Hematopoietic multipotent progenitor cell treated with erythropoietin and hydrocortisone succinate and interleukin-3 and kit ligand, for 17 days (in vitro differentiated cells): ENCODE measurements at regions not wholly inside any gene's neighbourhood (a gene's known extent, or its start where the extent isn't known, plus 50 kb on each side); places are given as distances from the start of the nearest gene placed in this dataset.
"Not testable (repeated sequence)": the region's sequence is repeated elsewhere in the genome, so short reads cannot be mapped to it uniquely, and the experiment has no call there.

Source experiments
- DNase-seq: peaks from one replicate; pipeline ENCODE4 v3.0.0-alpha.2; 2015; ENCODE audit warnings: low spot score

DNA sequence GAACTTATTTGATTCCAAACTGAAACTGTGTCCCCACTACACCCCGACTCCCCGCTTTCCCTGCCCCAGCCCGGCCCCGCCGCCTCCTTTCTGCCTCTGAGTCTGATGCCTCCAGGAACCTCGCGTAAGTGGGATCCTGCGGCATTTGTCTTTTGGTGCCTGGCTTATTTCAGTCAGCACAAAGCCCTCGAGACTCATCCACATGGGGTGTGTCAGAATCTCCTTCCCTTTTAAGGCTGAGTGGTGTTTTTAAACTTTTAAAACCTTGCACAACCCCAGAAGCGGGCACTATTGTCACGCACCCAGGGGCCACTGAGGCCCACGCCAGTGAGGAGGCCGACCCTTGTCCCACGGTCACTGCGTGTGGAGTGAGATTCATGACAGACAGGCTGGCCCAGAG, 206.9 kb downstream of the NPIPB11 start:
- DNase-seq: not testable (repeated sequence)

- DNase-seq: no peak
Measured at GRCh38 chr16:29198731-29199521, 207.6 kb downstream of the NPIPB11 start.

DNA sequence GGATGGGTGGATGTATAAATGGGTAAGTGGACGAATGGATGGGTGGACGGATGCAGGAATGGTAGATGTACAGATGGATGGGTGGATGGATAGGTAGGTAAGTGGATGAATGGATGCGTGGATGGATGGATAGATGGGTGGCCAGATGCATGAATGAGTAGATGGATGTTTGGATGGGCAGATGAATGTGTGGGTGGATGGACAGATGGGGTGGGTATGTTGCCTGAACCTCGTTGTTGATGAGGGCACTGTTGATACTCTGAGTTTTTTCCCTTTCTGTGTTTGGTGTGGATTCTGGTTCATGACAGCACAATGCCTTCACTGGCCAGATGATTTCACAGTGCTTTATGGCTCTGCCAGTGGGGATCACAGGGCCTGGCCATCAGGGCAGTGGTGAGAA, 208.3 kb downstream of the NPIPB11 start:
- no peak for DNase-seq

- not testable (repeated sequence) for DNase-seq
Measured at GRCh38 chr16:29197494-29198100, 208.9 kb downstream of the NPIPB11 start.

GRCh38 chr16:29196746-29197145, 209.8 kb downstream of the NPIPB11 start:
- not testable (repeated sequence) for DNase-seq

- DNase-seq: not testable (repeated sequence)
Measured at GRCh38 chr16:29195116-29195872, 210.4 kb downstream of the LAT start.

- not testable (repeated sequence) for DNase-seq
Measured at GRCh38 chr16:29194185-29194844, 209.5 kb downstream of the LAT start.

GRCh38 chr16:29193634-29194033, 208.8 kb downstream of the LAT start:
- not testable (repeated sequence) for DNase-seq

DNA sequence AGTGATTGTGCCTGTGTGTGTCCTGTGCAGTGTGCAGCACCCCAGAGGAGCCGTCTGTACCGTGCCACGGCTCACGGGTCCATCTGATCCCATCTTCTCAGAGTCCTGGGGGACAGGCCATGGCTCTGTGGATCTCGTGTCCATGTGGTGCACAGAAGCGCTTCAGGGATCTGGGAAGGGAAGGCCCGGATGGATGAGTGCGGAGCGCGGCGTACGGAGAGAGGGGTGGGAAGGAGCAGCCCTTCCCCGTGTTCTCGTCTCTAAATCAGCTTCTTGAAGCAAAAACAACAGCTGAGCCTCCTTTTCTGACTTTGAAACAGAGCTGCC, 208.4 kb downstream of the LAT start:
- not testable (repeated sequence) for DNase-seq

- no peak for DNase-seq
Measured at GRCh38 chr16:29192329-29193247, 207.7 kb downstream of the LAT start.

DNA sequence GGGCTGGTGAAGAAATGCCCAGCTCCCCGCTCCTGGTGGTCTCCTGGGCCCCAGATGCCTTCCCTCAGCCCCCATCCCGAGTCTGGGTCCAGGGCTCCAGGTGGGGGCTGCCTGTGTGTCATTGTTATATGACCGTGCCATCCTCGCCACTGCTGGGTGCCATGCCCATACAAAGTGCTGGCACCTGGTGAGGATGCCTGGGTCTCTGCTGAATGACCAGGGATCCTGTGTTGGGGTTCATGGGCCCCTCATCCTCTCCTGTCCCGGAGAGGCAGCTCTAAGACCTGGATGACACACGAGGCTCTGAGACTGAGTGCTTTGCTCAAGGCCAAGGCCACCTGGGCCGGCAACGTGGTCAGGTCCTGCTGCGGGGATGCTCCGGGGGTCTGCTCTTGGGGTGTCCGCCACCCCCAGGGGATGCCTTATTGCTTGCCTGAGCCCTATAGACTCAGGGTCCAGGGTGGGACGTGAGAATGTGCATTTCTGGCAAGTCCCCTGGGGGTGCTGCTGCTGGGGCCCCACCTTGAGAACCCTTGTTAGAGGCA, 206.9 kb downstream of the LAT start:
- not testable (repeated sequence) for DNase-seq

GRCh38 chr16:29190553-29191431, 205.9 kb downstream of the LAT start:
- DNase-seq: not testable (repeated sequence)

- DNase-seq: not testable (repeated sequence)
Measured at GRCh38 chr16:29188806-29189205, 204.0 kb downstream of the LAT start.

DNA sequence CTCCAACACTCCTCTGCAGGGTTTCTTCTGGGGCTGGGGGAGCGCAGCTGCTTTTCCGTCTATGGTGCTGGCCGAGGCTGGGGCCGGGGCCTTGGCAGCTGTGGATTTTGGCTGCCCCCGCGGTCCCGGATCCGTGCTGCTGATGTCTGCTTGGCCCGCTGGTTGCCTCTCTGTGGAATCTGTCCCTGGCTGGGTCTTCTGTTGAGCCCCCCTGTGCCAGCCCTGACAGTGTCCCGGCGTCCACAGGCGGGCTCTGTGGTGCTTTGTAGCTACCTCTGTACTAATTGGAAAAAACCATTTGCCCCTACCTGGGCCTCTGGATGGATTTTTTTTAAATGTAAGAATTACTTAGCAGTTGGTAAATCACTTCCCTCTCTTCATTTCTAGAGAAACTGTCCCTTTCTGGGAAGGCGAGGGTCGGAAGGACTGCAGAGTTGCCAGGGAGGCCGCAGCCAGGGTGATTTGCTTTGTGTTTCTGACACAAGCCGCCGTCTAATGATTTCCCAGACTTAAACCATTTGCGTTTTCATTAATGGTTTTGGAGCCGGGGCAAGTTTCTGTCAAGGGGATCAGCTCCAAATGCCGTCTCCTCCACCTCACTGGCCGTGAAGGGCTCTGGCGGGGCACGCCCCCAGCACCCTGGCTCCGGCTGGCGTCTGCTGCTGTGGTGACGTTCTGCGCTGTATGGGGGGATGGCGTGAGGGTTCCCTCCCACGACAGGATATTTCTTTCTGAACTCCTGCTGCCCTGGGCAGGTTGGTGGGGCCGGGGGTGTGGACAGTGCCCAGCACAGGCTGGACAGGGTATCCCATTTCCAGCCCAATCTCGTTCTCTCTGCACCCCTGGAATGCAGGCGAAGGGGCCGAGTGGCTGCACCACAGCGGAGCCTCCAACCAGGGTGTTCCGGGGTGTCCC, 201.7 kb downstream of the LAT start:
- DNase-seq: not testable (repeated sequence)

DNA sequence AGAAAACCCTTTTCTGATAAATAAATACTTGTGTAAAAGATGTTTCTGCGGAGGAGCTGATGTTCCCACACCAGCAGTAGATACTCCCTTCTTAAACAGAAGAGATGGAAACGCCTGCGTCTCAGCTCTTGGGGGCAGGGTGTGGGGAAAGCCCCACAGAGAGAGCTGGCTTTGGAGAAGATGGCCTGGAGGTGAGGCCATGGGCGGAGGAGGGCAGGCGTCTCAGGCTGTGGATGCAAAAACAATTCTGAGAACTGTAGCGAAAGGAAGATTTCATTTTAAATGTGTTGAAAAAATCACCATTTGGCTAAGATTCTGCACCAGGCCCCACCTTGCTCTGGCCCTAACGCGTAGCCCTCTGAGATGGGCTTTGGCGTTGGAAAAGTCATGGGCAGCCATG, 201.0 kb downstream of the LAT start:
- not testable (repeated sequence) for DNase-seq

DNA sequence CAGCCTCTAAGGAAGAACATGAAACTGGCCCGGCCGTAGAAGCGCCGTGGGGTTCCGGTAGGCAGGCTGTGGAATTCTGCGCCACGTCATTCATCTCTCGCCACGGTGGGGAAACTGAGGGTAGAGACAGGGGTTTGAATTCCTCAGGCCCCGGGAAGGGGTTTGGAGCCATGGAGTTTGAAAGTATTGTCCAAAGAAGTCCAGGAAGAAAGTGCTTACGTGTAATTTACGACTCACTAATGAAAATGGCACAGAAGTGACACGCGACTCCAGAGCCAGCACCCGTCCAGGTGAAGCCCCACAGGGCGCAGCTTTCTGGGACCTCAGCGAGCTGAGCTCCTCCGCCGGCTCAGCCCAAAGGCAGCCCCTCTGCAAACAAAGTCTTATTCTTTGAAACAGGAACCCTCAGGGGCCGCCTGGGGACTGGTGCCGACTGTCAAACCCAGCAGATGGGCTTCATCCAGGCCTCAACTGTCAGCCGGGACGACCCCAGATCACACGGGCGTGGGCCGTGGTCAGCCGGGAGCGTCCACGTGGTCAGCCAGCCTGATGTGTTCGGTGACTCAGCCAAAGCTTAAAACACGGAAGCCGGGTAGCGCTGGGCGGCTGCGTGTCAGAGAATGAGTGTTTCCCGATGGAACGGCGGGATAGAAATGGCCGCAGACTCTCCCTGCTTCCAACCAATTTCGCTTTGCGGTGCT, 200.0 kb downstream of the LAT start:
- not testable (repeated sequence) for DNase-seq

DNA sequence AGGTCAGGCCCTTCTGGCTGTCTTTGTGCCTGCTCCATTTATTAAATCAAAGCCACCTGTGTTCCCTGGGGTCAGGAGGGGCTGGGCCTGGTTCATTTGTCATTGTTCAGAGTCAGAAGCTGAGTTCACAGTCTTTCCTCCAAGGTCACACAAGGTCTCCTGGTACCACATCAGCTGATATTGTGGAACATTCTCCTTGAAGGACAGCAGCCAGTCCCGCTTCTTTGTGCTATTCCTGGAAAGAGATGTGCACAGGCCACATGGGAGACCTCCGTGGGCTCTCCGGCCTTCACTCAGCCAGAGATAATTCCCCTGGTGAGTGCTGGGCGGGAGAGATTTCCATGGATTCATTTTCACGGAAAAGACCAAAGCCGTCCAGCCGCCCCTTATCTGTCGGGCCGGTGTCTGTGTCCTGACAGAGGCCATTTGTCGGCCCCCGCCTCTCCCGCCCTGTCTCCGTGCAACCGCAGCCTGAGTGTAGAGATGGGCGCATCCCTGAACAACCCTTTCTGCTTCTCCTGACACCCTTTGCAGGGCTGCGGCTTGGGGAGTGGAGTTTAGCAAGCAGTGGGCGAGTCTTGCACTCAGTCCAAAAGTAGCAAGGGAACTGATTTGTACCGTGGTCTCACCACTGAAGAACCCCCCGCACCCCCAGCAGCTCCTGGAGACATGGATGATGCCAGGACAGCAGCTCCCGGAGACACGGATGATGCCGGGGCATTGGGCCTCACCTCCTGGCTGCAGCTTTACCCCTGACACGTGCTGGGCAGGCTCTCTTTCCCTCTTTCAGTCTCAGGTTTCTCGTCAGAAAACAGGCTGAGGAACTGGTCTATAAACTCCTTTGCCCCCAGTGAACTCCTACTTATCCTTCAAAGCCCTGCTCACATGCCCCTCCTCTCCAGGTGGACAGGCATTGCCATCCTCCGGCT, 198.4 kb downstream of the LAT start:
- not testable (repeated sequence) for DNase-seq
